ENCODE measurements at regions not wholly inside any gene's neighbourhood (a gene's known extent, or its start where the extent isn't known, plus 50 kb on each side); places are given as distances from the start of the nearest gene placed in this dataset.

- H3K9me3 ChIP-seq, result no peaks in the 10 kb centered on the region
- H3K27me3 ChIP-seq, result no peaks in the 10 kb centered on the region
- H3K4me1 ChIP-seq, result no peaks in the 10 kb centered on the region
- H3K4me3 ChIP-seq, result no peak overlapping the region
- no peaks in the 10 kb centered on the region for H3K36me3 ChIP-seq
- H3K27ac ChIP-seq, result no peak overlapping the region
- DNase-seq (ENCODE audit: low spot score in 2 of 2), result no peak
- no peak for TF ChIP-seq CTCF (IDR thresholded peaks at IDR 0.05)
- intact Hi-C loops (cut with DNase I), result no loop called here
Observed at GRCh38 chr2:128970332-128971116, 651.9 kb upstream of the HS6ST1 start.

GRCh38 chr2:128973566-128973965 is 654.9 kb upstream of the HS6ST1 start:
- H3K9me3 ChIP-seq, result no peaks in the 10 kb centered on the region
- intact Hi-C loops (cut with DNase I), result no loop called here
- no peak overlapping the region for H3K4me3 ChIP-seq
- H3K4me1 ChIP-seq, result no peaks in the 10 kb centered on the region
- H3K27me3 ChIP-seq, result no peaks in the 10 kb centered on the region
- no peak for DNase-seq (ENCODE audit: low spot score in 2 of 2)
- H3K36me3 ChIP-seq, result no peaks in the 10 kb centered on the region
- TF ChIP-seq CTCF (IDR thresholded peaks at IDR 0.05), result no peak
- H3K27ac ChIP-seq, result no peak overlapping the region

- no peak for TF ChIP-seq CTCF (IDR thresholded peaks at IDR 0.05)
- no peaks in the 10 kb centered on the region for H3K36me3 ChIP-seq
- H3K9me3 ChIP-seq, result no peaks in the 10 kb centered on the region
- no peak for DNase-seq (ENCODE audit: low spot score in 2 of 2)
- no peak overlapping the region for H3K4me3 ChIP-seq
- no peaks in the 10 kb centered on the region for H3K4me1 ChIP-seq
- H3K27me3 ChIP-seq, result no peaks in the 10 kb centered on the region
- H3K27ac ChIP-seq, result no peak overlapping the region
- intact Hi-C loops (cut with DNase I), result no loop called here
Observed at GRCh38 chr2:128978212-128978611, 659.5 kb upstream of the HS6ST1 start.

GRCh38 chr2:128979182-128979581 is 660.5 kb upstream of the HS6ST1 start:
- H3K36me3 ChIP-seq, result no peaks in the 10 kb centered on the region
- no peaks in the 10 kb centered on the region for H3K27me3 ChIP-seq
- H3K9me3 ChIP-seq, result no peaks in the 10 kb centered on the region
- no peak for DNase-seq (ENCODE audit: low spot score in 2 of 2)
- no peak overlapping the region for H3K27ac ChIP-seq
- no peaks in the 10 kb centered on the region for H3K4me1 ChIP-seq
- no peak overlapping the region for H3K4me3 ChIP-seq
- intact Hi-C loops (cut with DNase I), result no loop called here
- no peak for TF ChIP-seq CTCF (IDR thresholded peaks at IDR 0.05)

- H3K9me3 ChIP-seq, result no peaks in the 10 kb centered on the region
- H3K4me3 ChIP-seq, result no peak overlapping the region
- intact Hi-C loops (cut with DNase I), result no loop called here
- no peak for DNase-seq (ENCODE audit: low spot score in 2 of 2)
- H3K27me3 ChIP-seq, result no peaks in the 10 kb centered on the region
- H3K4me1 ChIP-seq, result no peaks in the 10 kb centered on the region
- no peaks in the 10 kb centered on the region for H3K36me3 ChIP-seq
- TF ChIP-seq CTCF (IDR thresholded peaks at IDR 0.05), result no peak
- H3K27ac ChIP-seq, result no peak overlapping the region
Observed at GRCh38 chr2:128980475-128980874, 661.8 kb upstream of the HS6ST1 start.

- Histone ChIP-seq H3K9me3 (no peaks in the 10 kb centered on the region), H3K36me3 (no peaks in the 10 kb centered on the region), H3K4me3 (no peak overlapping the region), H3K27me3 (no peaks in the 10 kb centered on the region), H3K4me1 (no peaks in the 10 kb centered on the region), H3K27ac (no peak overlapping the region)
- no peak for DNase-seq (ENCODE audit: low spot score in 2 of 2)
- intact Hi-C loops (cut with DNase I), result no loop called here
- no peak for TF ChIP-seq CTCF (IDR thresholded peaks at IDR 0.05)
Observed at GRCh38 chr2:128981353-128981752, 662.7 kb upstream of the HS6ST1 start.
